ENCODE measurements at regions not wholly inside any gene's neighbourhood (a gene's known extent, or its start where the extent isn't known, plus 50 kb on each side); places are given as distances from the start of the nearest gene placed in this dataset.

GRCh38 chr16:86042996-86043725 is 144.2 kb downstream of the IRF8 start:
- DNase-seq, result no peak

- no peak for DNase-seq
Measured at GRCh38 chr16:86044241-86044671, 145.3 kb downstream of the IRF8 start.

GRCh38 chr16:86044881-86045590 is 146.1 kb downstream of the IRF8 start:
- DNase-seq, result no peak

- DNase-seq, result no peak
Measured at GRCh38 chr16:86045591-86045971, 146.6 kb downstream of the IRF8 start.

- DNase-seq, result no peak
Measured at GRCh38 chr16:86046026-86046425, 147.1 kb downstream of the IRF8 start.

- no peak for DNase-seq
Measured at GRCh38 chr16:86046667-86047270, 147.8 kb downstream of the IRF8 start.

- DNase-seq, result no peak
Measured at GRCh38 chr16:86048221-86048620, 149.3 kb downstream of the IRF8 start.

- DNase-seq, result no peak
Measured at GRCh38 chr16:86048882-86049585, 150.1 kb downstream of the IRF8 start.

GRCh38 chr16:86049641-86050040 is 150.7 kb downstream of the IRF8 start:
- no peak for DNase-seq

GRCh38 chr16:86050111-86050510 is 151.1 kb downstream of the IRF8 start:
- no peak for DNase-seq

GRCh38 chr16:86050591-86051367 is 151.8 kb downstream of the IRF8 start:
- no peak for DNase-seq

GRCh38 chr16:86051368-86052114 is 152.6 kb downstream of the IRF8 start:
- DNase-seq, result no peak

GRCh38 chr16:86052115-86052670 is 153.2 kb downstream of the IRF8 start:
- DNase-seq, result no peak

GRCh38 chr16:86052926-86053325 is 154.0 kb downstream of the IRF8 start:
- no peak for DNase-seq

GRCh38 chr16:86059253-86060171 is 160.6 kb downstream of the IRF8 start:
- no peak for DNase-seq

GRCh38 chr16:86060381-86061317 is 161.7 kb downstream of the IRF8 start:
- no peak for DNase-seq

- no peak for DNase-seq
Measured at GRCh38 chr16:86061318-86061695, 162.3 kb downstream of the IRF8 start.

GRCh38 chr16:86061721-86062120 is 162.8 kb downstream of the IRF8 start:
- no peak for DNase-seq

GRCh38 chr16:86062271-86062965 is 163.5 kb downstream of the IRF8 start:
- DNase-seq, result no peak

All from stimulated activated naive CD4-positive, alpha-beta T cell treated with Interleukin-2 at 50 U/mL for 16 hours (primary cell).